NCI-H345 (cell line): ENCODE measurements at regions not wholly inside any gene's neighbourhood (a gene's known extent, or its start where the extent isn't known, plus 50 kb on each side); places are given as distances from the start of the nearest gene placed in this dataset.

Experiments
- DNase-seq: peaks from one replicate; lab custom pipeline; 2025; lab: John Stamatoyannopoulos, UW

DNA sequence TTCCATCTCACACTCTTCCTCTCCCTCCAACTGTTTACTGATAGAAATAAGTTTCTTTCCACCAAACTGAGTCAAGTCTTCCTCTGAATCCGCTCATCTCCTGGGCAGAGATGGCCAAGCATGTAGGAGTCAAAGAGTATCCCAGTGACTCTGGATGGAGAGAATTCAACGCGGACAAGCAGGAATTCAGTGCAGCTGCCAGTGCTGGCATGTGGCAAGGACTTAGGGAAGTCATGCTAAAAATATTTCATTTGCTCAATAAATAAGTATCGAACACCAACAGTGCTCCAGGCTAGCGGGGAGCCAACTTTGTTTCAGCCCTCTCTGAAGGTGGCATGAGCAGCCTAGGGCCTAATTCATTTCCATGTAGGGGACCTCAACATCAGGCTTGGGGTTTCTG, 351.6 kb upstream of the ZMIZ1 start:
- no peak for DNase-seq

- DNase-seq: no peak
These were observed 350.7 kb upstream of the ZMIZ1 start for GRCh38 chr10:78718032-78718572.

GRCh38 chr10:78719276-78719675, 349.5 kb upstream of the ZMIZ1 start:
- no peak for DNase-seq

DNA sequence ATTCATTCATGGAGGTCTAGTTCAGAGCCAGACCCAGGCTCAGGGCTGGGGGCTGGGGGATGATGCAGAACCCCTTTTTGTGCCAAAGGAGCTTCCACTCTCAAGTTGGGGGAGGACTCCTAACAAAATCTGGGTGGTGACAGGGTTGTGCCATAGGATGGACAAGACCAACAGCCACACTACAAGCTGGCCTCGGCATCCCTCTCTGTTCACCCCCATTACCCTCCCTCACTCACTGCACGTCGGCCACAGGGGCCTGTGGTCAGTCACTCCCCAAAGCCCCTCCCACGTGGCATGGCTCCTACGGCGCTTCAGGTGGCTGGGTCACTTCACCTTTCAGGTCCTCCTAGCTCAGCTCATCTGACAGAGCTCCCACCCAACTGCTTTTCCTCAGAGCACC, 348.7 kb upstream of the ZMIZ1 start:
- DNase-seq: no peak

GRCh38 chr10:78721231-78721630, 347.5 kb upstream of the ZMIZ1 start:
- no peak for DNase-seq

- DNase-seq: no peak
These were observed 343.9 kb upstream of the ZMIZ1 start for GRCh38 chr10:78724846-78725245.

DNA sequence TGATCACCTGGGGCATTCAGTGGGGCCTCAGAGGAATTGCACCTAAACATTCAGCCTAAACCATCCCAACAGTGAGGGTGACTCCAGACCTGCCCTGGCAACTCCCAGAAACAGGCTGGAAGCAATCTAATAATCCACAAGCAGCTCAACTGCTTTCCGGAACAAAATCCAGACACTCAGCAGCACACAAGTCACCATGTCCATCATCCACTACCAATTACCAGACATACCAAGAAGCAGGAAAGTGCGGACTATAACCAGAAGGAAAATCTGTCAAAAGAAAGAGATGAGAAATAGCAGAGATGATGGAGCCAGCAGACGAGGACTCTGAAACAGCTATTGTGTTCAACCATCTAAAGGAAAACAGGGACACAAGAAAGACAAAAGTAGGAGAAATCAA, 342.6 kb upstream of the ZMIZ1 start:
- DNase-seq: no peak

GRCh38 chr10:78727251-78727650, 341.5 kb upstream of the ZMIZ1 start:
- peak; percentile 46 for DNase-seq

GRCh38 chr10:78727728-78728127, 341.0 kb upstream of the ZMIZ1 start:
- peak; percentile 85 for DNase-seq

DNA sequence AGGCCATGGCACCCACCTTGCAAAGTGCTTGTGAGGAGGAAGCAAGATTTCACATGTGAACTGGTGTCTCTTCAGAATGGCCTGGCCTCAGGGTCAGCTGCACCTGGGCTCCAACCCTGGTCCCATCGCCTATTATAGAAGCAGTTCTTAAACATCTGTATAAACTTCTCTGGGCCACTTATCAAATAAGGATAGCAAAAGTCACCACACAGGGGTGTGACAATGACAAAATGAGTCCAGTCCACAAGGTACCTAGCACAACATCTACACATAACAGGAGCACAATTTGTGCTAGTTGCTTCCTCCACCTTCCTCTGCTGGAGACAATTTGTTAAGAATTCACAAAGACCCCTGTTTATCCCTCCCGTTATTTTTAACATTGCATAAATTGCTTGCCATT, 340.6 kb upstream of the ZMIZ1 start:
- DNase-seq: no peak

DNA sequence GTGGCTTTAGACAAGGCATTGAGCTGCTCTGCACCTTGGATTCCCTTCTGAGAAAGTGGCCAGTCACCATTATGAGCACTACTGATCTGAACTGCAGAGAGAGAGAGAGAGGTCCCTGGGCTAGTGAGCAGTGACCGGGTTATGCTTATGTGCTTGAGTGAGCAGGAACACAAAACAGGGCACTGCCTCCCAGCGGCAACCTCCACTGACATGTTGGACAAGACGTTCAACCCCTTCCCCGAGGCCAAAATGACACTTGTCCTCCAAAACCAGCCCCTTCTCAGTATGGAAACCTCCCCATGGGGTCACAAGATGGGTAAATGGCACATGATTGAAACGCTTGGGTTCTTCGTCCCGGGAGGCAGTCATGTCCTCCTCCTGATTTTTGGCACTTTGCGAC, 339.4 kb upstream of the ZMIZ1 start:
- no peak for DNase-seq

GRCh38 chr10:78729800-78730199, 339.0 kb upstream of the ZMIZ1 start:
- DNase-seq: no peak

GRCh38 chr10:78730754-78731153, 338.0 kb upstream of the ZMIZ1 start:
- no peak for DNase-seq

DNA sequence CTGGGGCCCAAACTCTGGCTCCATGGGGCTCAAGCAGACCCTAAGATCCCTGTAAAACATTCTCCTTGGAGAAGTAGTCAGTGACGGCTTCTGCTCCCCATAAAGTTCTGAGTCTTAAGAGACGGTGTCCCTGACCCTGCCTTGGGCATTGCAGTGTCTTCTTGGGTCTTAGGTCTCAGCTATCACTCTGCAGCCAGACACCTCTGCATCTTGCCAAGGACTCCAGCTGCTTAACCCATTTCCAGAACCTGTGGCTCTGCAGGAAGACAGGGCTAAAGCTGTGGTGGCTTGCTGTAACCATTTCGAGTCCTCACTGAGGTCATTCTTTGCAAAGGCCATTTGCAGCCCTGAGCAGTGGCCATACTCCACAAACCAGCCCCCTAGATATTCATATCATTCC, 337.1 kb upstream of the ZMIZ1 start:
- no peak for DNase-seq

DNA sequence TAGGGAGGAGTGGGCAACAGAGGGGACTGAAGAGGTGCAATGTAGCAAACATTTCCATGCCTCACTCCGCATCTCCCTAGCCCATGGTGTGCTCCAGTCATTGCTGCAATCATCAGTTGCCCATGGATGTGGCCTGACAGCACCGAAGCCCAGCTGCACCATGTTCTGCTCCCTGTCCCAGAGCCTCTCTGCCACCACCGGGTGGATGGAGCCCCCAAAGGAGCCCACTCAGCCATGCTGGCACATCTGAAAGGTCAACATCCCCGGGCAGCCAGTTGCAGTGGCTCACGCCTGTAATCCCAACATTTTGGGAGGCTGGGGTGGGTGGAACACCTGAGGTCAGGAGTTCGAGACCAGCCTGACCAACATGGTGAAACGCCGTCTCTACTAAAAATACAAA, 336.4 kb upstream of the ZMIZ1 start:
- no peak for DNase-seq

- no peak for DNase-seq
These were observed 331.7 kb upstream of the ZMIZ1 start for GRCh38 chr10:78736926-78737630.

DNA sequence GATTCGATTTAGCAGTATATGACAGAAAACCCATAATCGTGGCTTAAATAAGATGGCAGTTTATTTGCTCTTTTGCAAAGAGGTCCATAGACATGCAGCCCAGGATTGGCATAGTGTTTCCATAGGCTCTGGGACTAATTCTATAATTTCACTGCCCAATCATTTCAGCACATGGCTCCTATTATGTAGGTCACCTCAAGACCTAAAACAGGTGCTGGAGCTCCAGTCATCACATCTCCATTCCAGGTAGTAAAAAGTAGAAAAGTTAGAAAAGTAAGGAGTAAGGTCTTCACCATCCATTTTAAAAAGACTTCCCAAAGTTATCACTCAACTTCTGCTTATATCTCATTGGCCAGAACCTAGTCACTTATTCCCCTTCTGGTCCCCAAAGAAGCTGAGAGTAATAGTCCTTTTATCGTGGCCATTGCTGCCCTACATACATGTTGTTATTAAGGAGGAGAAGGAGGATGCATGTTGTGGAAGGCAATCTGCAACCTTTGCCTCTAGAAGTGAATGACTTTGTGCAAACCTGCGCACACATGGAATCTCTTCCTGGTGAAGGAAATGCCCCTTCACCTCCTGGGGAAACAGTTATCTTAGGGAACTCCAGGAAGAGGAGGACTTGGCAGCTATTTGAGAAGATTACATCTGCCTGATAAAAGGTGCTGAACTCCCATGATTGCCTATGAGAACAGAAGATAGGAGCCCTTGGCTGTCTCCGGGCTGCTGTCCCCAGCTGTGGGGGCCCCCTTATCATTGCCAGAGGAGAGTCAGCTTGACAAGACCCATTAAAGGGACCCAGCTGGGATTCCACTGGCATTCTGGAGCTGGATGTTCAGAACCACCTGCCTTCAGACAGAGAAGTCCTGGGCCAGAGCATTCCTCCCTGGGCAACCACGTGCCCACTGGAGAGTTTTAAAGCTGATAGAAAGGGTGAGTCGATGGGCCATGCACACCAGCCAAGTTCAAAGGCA, 330.6 kb upstream of the ZMIZ1 start:
- DNase-seq: no peak

- DNase-seq: no peak
These were observed 329.9 kb upstream of the ZMIZ1 start for GRCh38 chr10:78738861-78739260.

- DNase-seq: no peak
These were observed 329.2 kb upstream of the ZMIZ1 start for GRCh38 chr10:78739444-78740053.

DNA sequence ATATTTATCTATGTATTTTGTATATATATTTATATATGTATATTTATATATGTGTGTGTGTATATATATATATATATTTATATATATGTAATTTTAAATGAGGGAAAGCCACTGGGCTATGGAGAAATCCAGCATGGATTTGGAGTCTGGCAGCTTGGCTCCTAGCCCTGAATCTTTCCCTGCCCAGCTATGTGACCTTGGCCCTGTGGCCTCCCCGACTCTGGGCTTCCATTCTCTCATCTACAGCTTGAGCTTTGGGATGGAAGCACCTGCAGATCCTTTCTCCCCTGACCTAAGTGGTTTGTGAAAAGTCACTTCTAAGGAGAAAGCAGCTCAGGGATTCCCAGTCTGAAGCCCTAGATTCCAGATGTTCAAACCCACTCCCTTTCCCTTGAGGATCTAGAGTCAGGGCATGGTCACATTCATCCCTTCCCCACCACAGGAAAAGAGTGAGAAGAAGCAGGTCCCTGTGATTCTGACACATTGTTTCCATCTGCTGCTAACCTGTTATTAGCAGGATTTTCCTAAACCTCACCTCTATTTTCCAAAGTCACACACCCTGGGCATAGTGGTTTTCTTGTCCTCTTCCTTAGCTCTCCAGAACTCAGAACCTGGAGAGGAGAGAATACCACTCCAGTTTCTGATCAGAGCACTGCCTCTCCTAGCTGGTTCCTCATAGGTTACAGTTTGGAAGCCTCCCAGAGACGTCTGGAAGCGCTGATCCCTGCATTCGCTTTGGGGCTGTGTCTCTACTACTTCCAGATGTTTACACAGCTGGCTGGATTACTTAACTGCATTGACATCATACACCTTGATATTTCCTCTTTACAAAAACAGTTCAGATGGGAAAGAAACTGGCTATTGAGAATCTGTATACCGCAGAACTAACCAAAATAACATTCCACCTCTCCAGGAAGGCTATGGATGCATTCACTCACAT, 327.5 kb upstream of the ZMIZ1 start:
- no peak for DNase-seq

- DNase-seq: no peak
These were observed 326.4 kb upstream of the ZMIZ1 start for GRCh38 chr10:78742406-78742729.
